ENCODE measurements at regions not wholly inside any gene's neighbourhood (a gene's known extent, or its start where the extent isn't known, plus 50 kb on each side); places are given as distances from the start of the nearest gene placed in this dataset.

DNA sequence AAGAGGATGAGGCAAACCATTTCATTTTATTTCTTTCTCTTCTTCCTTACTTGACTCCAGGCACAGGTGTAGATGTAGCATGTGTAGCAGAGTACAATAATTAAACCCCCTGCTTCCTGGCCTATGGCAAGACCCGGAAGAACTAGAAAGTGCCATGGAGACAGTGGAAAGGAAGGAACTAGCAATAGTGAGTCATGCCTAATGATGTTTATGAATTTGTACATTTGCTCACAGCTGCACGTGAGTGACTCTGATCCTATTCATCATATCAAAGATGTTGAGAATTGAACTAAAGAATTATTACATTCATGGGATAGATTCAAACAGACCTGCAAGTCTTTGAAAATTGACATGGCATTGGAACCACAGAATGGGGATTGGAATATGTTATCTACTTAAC, 2233.9 kb upstream of the TENM3 start:
- TF ChIP-seq POLR2A (IDR thresholded peaks at IDR 0.05; ENCODE audit: low read length) (no peak), GATA1 (IDR thresholded peaks at IDR 0.05; ENCODE audit: low read depth, low read length) (no peak)

All from erythroblast (primary cell).